HPDE6-E6E7 (cell line): ENCODE measurements at regions not wholly inside any gene's neighbourhood (a gene's known extent, or its start where the extent isn't known, plus 50 kb on each side); places are given as distances from the start of the nearest gene placed in this dataset.

Experiments used
- DNase-seq: peaks from one replicate; pipeline ENCODE4 v3.0.0; 2011; ENCODE audit warnings: missing footprints; ENCODE audit errors: extremely low spot score

DNA sequence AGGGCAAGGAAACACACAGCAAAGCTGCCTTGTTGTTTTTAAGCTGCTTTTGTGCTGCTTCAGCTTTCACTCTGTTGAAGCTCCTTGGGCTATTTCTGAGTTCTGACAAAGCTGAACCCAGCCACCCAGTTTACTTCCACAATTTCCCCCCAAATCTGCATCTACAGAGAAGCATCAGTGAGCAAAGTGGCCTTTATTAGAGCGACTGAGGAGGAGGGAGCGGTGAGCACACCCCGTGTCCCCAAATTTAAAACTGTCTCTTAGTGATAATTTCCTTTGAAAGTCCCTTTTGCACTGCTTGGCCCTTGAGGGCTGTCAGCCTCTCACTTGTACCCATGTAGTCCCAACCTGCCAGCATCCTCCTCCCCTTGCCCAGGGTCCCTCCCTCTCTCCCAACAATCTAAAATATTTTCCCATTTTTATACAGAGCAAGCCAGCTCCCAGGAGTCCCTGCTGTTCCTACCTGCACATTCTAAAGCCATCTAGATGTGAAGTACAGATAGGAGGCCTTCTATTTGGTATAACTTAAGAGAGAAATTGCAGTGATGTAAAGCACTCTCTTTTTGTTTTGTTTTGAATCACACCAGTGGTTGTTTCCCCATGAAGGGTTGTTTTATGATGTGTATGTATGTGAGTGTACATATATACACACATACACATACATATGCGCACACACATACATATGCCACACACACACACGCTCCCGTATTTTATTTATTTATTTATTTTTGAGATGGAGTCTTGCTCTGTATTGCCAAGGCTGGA lies 313.5 kb downstream of the TLE4 start:
- no peak for DNase-seq

DNA sequence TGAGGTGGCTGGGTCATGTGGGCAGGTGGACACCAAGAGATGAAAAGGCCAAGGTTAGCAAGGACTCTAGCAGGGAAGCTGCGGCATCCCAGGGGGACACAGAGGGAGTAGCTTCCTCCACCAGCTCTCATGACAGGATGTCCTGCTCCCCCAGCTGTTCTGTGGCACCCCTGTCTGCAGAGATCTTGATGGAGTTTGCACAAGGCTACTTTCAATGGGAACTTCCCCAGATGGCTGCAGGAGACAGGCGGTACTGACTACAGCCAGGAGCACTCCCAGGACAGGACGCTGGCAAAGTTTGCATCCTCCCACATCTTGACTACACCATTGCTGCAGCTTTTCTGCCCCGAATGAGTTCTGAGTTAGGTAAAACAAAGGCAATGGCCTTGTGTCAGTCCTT lies 312.8 kb downstream of the TLE4 start:
- no peak for DNase-seq

DNA sequence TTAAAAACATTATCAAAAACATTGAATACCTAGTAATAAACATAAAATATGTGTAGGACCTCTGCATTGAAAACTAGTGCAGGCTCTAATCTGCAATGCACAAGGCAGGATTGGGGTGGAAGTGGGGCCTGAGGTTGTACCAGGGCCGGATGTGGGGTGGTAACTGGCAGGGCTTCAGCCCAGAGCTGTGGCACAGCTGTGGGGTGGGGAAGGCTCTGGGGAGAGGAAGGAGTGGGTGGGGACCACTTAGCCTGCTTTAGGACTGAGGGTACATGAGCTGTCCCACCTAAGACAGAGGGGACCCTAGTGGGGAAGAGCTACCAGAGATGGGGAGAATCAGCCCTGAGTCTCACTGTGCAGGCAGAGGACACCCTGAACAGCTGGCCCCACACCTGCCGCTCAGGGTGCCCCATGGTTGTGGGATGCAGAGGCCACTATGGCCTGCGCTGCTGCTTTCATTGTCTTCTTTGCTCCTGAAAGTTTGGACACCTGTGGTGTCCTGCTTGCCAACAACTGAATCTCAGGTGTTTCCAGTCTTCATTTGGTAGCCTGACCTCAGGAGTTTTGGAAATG lies 311.4 kb downstream of the TLE4 start:
- no peak for DNase-seq

- no peak for DNase-seq
Measured at GRCh38 chr9:79880626-79881025, 308.9 kb downstream of the TLE4 start.

GRCh38 chr9:79877943-79878602 lies 306.3 kb downstream of the TLE4 start:
- no peak for DNase-seq

GRCh38 chr9:79868567-79869189 lies 296.9 kb downstream of the TLE4 start:
- DNase-seq, result no peak

- no peak for DNase-seq
Measured at GRCh38 chr9:79862921-79863890, 291.4 kb downstream of the TLE4 start.

DNA sequence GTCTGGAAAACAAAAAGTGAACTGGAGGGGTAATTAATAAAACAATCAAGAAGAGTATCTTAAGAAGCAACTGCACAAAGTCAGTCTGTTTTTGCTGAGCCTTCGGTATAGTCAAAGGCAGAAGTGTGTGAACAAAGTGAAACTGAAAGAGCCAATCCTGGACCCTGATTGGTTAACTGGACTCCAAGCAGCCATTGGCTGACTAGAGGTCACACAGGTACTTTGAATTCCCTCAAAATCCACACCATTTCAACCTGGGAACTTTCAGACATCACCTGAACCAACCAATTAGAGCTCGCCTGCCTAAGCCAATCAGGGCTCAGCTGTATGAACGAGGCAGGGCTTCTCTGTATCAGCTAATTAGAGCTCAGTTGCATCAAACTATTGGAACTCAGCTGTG lies 286.7 kb downstream of the TLE4 start:
- DNase-seq, result peak; percentile 6

GRCh38 chr9:79857188-79857587 lies 285.4 kb downstream of the TLE4 start:
- DNase-seq, result no peak

GRCh38 chr9:79847074-79847473 lies 275.3 kb downstream of the TLE4 start:
- no peak for DNase-seq

DNA sequence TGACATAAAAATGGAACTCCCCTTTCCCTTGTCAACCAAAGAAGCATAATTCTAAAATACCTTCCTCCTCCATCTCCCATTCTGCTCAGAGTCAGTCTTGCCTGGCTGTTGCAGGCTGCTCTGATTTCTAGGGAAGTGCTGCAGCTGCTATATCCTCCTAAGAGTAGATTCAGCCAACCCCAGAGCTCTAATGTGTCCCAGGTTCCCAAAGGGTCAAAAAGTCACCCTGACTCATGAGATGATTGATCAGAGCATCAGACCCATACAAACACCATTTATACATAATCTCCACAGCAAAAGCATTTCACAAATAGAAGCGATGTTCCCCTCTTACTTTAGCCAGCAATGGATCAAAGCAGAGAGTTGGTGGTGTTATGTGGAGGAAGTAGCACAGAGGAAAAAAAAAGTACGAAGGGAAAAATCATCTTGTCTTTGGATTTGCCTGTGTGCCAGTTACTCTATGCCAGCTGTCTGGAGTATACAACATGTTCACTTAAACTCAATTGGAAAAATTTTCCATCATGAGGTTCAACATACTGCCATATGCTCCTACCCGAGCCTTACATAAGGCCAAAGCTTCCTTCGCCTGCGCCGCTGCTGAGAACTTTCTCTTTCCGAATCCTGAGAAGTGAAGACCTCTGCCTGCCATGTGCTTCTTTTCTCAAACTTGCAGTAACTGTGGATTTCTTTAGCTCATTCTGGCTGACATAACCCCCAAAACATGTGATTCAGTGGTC lies 258.0 kb downstream of the TLE4 start:
- DNase-seq, result no peak

DNA sequence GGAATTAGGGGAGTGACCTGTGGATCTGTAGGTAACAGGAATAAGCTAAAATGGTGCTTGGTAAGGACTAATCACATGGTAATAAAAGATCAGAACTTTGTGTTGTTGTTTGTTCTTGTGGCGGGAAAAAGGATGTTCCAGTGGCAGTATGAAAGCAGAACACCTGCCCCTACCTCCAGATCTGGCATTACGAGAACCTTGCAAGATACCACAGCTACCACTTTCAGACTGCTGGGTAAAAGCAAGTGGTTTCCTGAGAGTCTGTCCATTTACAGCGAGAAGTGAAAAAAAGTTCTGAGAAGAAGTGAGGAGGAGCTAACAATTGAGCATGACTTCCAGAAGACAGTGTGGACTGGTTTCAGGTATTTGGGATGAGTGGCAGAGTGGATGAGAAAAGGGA lies 252.5 kb downstream of the TLE4 start:
- DNase-seq, result no peak

- no peak for DNase-seq
Measured at GRCh38 chr9:79817438-79818004, 245.8 kb downstream of the TLE4 start.

DNA sequence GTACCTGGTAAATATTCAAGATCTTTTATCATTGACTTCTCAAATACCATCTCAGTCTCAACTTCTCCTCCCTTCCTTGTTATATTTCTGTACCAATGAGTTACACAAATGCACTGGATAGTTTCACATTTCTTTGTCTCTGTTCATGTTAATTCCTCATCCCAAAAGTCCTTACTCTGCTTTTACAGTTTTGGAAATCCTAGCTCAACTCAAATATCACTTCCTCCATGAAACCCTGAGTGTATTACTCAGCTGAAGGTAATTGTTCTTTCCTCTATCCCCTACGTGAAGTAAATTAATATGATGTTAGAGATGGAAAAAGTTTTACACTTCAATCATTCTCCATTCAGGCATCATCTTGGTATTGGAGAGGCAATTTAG lies 241.5 kb downstream of the TLE4 start:
- no peak for DNase-seq

DNA sequence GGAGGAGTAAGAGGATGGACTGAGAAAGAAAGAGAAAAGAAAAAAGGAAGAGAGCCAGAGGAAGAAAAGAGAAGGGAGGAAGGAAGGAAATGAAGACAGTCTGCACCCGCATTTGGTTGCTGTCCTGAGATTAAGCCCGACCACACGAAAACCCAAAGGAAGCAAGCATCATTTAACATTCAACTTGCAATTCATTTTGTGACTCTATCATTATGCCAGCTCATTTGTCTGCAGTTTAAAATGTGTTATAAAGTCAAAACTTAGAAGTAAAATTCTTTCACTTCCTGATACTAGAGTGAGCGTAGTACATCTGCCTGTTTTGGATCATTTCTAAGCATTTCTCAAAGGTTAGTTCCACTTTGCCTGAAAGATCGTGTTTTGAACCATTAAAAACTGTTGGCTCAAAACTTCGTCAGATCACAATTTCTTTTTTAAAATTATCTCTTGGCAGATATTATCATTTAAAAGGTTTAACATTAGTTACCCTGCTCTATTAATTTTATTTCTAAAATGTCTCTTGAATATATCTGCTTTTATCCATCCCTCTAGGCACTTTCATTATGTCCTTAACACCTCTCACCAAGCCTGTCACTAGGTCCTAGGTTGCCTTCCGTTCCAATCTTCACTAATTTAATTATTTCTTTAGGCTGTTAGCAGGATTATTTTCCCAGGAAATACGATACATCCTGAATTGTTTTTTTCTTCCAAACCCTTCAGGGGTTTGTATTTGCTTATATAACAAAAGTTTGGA lies 240.9 kb downstream of the TLE4 start:
- DNase-seq, result no peak

- no peak for DNase-seq
Measured at GRCh38 chr9:79812099-79812498, 240.3 kb downstream of the TLE4 start.

DNA sequence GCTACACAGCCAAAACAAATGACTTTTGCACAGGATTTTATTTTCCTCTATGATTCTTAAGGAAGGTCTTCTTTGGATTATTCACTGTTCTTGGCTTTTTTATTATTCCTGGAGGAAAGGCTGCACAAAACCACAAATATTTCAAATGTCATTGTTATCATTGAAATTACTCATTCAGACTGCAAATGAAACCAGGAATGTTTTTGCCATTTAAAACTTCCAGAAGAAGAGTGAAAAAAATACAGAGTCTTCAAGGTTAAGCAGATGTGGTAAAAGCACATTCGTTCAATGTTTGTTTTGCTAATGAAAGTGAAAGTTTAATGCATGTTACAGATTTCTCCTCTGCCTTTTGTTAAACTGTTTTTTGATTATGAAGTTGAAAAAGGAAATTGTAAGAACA lies 238.2 kb downstream of the TLE4 start:
- DNase-seq, result peak; percentile 15

GRCh38 chr9:79809316-79809876 lies 237.6 kb downstream of the TLE4 start:
- DNase-seq, result no peak

DNA sequence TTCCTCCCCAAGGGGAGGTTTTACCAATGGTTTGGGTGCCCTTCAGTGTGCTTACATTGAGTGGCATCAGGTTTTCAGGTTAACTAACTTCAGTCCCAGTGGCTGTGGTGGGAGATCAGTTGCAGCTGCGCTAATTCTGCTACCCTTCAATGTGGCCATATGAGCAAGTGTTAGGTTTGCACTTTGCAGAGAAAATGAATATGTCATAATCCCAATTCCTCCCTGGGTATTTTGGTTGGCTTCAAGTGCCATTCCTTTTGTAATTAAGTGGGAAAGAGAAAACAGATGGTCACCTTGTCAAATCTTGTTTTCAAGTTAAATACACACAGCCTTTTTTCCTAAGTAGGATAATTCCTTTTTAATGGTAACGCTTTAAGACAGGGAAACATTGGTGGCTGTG lies 236.2 kb downstream of the TLE4 start:
- DNase-seq, result no peak
